Head of caudate nucleus (tissue), 42 donors: ENCODE measurements at regions not wholly inside any gene's neighbourhood (a gene's known extent, or its start where the extent isn't known, plus 50 kb on each side); places are given as distances from the start of the nearest gene placed in this dataset.
A peak's percentile ranks its signal among the peaks of the same experiment; 100 is the strongest.
"Not testable (repeated sequence)": the region's sequence is repeated elsewhere in the genome, so short reads cannot be mapped to it uniquely, and the experiment has no call there.

Experiments
- DNase-seq, 42 donors: peaks; one replicate each; pipeline versions ENCODE4 v3.0.0 to v3.0.0-alpha.2; 2020 to 2021; ENCODE audit warnings: mixed read lengths in 7 of 42
- intact Hi-C: fragments of 100-400 bp; cut with DNase I; formaldehyde crosslinking; loops from one replicate; pipeline ENCODE4 v1.15.0; 2022

DNA sequence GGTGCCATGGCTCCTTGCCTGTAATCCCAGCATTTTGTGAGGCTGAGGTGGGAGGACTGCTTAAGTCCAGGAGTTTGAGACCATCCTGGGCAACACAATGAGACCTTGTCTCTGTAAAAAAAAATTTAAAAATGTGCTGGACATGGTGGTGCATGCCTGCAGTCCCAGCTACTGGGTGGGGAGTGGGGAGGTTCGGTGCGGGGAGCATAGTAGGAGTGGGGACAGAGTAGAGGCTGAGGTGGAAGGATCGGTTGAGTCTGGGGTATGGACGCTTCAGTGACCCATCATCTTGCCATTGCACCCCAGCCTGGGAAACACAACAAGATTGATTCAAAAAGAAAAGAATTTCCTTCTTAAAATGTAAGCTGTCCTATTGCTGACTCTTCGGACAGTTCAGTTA, 1490.0 kb upstream of the GBE1 start:
- intact Hi-C loops = no loop called here
- DNase-seq = no peak

DNA sequence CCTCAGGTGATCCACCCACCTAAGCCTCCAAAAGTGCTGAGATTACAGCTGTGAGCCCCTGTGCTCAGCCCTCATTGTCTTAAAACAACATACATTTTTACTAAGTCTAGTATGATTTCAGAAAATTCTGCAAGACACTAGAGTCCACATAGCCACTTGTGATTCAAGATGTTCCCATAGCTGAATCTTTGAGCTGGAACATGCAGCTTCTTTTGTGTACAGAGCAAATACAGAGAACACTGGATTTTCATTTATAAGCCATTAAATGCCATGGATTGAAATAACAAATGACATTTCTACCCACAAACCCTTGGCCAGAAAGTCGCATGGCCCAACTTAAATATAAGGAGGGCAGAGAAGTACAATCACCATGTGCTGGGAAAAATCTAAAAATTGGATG, 1489.2 kb upstream of the GBE1 start:
- DNase-seq = no peak
- intact Hi-C loops = no loop called here

DNA sequence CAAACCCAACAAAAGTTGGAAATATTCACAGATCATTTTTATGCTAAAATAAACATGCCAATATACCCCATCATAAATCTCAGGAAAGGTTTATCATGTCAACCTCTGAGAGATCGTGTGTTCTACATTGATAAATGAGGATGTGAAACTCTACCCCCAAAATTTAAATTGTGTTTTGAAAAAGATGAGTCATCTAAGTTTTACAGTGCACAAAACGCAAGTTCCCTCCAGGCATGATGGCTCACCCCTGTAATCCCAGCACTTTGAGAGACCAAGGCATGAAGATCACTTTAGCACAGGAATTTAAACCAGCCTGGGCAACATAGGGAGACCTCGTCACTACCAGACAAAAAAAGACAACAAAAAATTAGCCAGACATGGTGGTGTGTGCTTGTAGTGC, 1487.0 kb upstream of the GBE1 start:
- intact Hi-C loops = no loop called here
- DNase-seq = no peak

DNA sequence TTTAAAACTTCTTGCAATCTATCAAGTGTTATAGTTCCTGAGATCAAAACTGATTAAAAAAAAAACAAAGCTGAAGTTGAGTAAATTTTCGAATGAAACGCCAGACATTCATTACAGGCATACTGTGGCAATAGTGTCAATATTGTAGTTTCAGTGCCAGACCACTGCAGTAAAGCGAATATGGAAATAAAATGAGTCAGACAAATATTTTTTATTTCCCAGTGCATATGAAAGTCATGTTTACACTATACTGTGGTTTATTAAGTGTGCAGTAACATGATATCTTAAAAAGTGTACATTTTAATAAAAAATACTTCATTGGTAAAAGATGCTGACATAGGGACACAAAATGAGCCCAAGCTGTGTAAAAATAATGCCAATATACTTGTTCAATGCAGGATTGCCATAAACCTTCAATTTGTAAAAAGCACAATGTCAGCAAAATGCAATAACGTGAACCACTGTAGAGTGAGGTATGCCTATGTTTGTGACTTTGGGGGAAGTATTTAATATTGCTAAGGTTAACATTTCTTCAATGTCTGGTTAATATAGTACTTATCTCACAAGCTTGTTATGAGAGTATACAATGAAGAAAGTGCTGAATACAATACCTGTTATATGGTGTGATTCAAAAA, 1473.9 kb upstream of the GBE1 start:
- intact Hi-C loops = no loop called here
- DNase-seq = no peak

DNA sequence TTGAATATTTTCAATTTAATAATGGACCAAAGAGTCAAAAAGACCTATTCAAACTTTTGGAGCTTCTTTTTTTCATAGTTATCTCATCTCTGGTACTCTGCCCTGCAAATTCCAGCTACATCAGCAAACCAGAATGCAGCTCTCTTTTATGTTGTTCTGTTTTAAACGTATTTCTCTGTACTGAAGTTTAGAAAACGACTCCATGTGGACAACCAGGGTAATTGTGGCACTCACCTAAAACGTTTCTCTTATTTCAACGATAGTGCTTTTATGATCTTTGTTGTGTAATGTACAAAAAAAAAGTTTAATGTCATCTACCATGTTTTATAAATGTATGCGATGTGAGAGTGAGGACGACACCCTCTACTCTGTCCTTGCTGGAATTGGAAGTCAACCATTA, 1472.3 kb upstream of the GBE1 start:
- DNase-seq = no peak

DNA sequence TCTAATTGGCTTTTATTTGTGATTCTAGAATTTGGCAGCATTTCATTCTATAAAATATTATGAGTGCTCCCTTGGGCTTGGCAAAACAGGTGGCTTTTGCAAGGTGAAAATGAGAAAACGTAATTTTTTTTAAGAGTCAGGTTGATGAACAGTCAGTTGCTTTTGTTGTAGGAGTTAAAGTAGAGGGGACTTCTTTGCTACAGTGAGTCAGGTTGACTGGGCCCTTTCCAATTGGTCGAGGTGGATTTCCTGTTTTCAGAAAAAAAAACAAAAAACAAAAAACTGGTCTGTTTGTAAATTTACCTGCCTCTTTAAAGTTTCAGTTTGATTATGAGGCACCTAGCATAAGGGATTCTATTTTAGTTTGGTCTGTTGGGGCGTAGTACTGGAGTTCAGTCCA, 1469.4 kb upstream of the GBE1 start:
- intact Hi-C loops = no loop called here
- DNase-seq = no peak

More for the DNA sequence above, 1472.3 kb upstream of the GBE1 start:
- intact Hi-C loops = no loop called here

DNA sequence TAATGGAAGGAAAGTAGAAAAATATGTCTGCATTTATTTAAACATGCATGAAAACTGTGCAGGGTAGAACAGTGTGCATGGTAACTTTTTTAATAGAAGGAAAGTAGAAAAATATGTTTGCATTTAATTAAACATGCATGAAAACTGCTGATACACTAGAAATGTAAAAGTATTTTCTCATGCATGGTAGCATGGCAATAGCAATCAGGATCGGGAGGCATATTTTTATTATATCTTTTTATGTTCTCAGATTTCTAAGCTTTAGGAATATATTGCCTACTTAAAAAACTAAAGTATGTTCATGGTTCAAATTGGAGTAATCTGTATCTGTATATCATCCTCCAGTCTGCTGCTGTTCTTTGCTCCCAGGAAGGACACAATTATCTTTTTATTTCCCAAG, 1468.9 kb upstream of the GBE1 start:
- no peak for DNase-seq

DNA sequence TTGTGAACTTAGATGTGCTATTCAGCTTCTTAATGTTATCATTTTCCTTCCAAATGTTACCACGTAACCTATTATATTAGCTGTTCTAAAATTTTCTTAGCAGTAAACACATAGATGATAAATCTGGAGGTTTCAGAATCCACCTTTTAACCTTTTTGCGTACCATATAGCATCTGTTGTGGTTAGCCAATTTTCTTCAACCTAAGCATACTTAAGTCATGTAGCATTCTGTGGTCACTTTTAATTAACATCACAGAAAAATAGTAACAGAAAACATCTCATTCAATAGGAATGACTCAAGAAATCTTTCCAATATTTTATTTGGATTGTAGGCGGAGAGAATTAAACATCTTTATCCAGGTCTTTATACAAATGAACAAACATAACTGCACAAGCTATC, 1465.3 kb upstream of the GBE1 start:
- intact Hi-C loops = no loop called here
- no peak for DNase-seq

More for the DNA sequence above, 1468.9 kb upstream of the GBE1 start:
- intact Hi-C loops = no loop called here

DNA sequence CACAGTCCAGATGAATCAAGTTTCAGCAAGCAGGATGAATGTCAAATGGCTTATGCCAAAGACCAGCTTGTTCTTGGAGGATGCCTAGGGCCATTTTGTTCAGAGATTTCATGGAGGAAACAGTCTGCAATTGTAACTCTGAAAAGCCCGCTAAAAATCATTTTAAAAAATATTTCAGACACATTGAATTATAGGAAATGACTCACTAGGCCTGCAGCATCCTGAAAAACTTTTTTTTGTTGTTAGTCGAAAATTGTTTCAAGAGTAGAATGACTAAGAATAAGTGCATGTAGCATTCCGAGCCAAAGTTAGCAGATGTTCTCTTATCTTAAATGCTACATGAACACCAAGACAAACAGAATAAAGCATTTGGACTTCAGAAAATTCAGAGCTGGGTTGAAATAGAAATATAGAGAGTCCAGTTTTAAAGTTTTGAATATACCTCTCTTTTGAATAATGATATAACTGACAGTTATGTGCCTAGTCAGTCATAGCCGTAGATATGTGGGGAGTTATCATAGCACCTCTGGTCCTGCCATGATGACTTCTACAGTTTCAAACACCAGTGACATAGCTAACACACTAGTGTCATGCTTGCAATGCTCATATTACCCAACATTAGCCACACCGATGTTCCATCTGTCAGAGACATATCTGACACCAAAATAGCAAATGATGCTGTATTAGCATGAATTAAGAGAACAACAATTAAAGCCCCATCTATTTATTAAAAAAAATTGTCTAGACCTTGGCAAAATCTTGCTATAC, 1462.8 kb upstream of the GBE1 start:
- DNase-seq = no peak
- intact Hi-C loops = no loop called here

DNA sequence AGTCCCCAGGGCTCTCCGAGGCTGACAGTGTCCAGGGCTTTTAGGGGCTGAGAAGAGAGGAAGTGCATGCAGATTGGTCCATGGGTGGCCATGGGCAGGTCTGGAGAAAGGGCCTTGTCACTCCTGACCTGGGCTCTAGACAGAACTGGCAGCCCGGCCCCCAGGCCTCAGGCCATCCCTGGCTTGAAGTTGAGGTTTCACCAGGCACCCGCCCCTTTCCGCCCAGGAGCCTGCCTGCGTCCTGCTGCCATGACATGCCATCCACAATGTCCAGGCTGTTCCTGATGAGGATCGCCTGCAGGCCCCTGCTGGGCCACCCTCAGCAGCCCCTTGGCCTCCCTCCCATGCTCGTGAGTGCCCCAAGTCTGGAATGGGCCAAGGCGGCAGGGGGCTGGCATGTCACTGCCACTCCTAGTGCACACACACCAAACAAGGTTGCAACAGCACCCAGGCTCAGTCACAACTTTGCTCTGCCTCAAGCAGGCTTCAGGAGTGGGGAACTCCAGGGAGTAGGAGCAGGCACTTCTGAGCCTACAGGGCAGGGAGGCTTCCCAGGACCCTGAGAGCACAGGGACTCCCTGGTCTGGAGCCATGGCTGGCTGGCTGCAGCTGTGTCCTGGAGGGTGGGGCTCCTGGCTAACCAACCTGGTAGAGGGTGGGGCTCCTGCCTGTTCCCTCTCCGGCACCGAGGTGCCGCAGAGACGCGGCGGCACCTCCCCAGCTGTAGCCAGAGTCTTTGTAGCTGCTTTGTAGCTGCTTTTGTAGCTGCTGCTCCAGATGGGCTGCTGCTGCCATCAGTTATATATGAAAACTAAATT, 1457.1 kb upstream of the GBE1 start:
- intact Hi-C loops = no loop called here
- peak in 2 of 42 donors; percentile 14 to 26 for DNase-seq

DNA sequence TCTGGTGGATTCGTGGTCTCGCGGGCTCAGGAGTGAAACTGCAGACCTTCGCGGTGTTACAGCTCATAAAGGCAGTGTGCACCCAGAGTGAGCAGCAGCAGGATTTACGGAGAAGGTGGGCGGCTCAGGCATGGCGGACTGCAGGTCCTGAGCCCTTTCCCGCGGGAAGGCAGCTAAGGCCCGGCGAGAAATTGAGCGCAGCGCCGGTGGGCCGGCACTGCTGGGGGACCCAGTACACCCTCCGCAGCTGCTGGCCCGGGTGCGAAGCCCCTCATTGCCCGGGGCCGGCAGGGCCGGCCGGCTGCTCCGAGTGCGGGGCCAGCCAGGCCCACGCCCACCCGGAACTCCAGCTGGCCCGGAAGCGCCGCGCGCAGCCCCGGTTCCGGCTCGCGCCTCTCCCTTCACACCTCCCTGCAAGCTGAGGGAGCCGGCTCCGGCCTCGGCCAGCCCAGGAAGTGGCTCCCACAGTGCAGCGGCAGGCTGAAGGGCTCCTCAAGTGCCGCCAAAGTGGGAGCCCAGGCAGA, 1456.2 kb upstream of the GBE1 start:
- intact Hi-C loops, DNase-seq: not testable (repeated sequence)

DNA sequence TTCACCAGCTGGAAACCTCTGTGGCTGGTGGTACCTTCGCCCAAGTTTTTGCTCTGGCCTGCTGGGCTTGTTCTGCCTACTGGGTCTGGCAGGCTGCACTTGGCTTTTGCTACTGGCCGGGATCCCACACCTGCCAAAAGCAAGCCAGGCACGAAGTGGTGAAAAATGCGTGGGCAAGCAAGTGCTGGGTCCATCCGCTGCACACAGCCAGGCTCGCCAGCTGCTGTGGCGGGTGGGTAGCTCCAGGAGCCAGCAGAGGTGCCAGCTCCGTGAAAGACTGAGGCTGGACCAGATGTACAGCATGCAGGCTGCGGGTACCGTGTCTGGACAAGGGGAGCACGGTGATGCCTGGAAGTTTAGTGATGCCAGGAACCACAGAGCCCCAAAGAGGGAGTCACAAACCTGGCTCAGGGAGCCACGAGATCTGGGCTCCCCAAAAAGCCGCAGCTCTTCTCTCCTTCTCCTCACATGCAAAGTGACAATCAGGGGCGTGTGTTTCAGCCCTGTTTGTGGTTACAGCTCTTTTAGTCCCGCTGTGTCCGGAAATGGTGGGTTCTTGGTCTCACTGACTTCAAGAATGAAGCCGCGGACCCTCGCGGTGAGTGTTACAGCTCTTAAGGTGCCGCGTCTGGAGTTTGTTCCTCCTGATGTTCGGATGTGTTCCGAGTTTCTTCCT, 1455.6 kb upstream of the GBE1 start:
- peak in 4 of 42 donors; percentile 3 to 32 (median 20) for DNase-seq
- intact Hi-C loops = no loop called here

DNA sequence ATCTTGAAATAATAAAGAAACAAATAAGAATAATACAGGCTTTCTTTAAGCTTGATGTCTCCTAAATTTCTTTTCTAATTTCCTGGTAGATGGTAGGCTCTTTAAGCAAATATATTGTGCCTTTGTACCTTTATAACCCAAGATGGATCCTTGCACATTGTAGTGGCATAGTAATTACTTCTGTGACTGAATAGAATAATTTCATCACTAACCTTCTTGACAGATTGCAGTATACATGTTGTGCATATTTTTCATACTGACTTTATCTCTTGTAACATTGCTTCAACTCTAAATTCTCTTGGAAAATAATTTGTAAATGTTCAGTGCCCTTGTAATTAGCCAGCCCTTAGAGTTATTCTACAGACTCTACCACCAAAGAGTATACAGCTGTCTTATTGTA, 1433.8 kb upstream of the GBE1 start:
- no peak for DNase-seq
- intact Hi-C loops = no loop called here

DNA sequence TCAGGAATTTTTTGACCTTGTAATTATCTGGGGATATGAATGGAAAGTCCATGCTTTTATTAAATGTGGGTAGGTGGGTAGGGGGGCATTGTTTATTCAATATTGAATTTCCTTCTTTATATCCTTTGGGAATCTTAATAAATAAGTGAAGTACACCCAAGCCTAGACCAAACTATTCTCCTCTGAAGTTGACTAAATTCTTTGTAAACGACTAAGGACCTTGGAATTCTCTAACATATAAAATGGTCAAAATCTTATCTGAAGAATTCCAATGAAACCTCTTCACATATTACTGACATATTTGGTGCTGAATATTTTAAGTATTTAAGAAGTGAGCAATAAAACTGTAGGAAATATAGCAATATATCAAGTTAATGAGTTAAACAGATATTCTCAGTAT, 1432.1 kb upstream of the GBE1 start:
- intact Hi-C loops = no loop called here
- DNase-seq = no peak

DNA sequence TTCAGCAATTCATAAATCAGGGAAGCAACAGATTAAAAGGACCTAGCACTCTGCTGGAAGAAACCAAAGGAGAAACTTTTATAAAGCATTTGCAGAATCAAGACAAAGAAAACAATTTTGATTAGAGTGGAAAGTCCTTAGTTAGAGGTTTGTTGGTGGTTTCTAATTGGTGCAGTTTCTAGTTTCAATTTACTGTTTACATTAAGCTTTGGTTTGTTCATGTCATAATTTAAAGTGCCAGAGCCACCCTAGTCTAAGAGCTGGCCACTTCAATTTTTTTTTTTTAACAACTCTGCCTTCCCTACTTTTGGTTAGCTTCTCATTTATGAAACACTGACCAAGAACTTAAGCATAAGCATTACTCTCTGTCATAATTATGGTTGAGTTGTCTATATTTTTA, 1428.2 kb upstream of the GBE1 start:
- intact Hi-C loops = no loop called here
- no peak for DNase-seq

DNA sequence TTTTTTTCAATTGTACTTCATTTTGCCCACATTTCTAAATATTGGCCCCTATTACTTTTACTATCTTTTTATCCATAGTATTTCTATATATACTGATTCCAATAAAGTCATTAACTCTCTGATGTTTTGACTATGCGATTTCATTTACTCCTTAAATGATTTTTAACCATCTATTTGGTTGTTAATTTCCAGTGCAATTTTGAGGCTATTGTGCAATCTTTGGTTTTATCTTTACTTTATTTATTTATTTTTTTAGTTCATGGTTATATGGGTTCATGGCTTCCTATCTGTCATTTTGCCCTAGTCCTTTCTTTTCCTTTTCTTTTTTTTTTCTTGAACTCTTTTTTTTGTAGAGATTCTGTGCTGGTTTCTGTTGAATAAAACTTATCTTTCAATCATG, 1408.0 kb upstream of the GBE1 start:
- intact Hi-C loops = no loop called here
- no peak for DNase-seq

DNA sequence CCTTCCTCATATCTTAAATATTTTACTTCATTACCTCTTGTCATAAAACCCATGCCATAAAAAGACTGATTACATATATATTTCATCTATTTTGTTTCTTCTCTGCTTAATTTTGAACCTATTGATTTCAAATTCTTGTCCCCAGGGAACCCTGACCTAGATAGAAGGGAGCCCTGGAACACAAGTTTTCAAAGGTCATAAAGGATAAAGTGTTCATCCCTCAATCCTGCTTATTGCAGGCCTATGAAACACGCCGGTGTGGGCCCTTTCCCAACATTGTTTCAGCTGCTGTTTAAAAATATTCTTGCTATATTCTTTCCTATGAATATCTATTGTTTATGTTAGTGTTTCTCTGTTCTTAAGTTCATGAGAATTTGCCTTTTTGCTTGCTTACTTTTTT, 1389.5 kb upstream of the GBE1 start:
- intact Hi-C loops = no loop called here

DNA sequence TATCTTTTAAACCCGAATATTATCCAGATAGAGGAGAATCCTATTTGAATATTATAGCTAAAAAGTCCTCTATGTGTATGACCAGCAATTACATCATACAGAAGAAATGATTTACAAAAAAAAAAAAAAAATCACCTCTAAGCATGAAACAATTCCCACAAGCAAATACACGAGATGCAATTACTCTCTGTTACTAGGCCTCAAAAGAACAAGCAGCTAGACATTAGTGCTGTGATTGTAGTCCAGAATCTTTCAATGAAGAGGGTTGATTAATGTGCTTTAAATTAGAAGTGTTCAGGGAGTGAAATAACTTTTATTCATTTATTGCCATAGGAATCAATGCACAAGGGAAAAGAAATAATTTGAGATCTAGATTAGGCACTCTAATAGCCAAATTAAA, 1379.5 kb upstream of the GBE1 start:
- DNase-seq = no peak

More for the DNA sequence above, 1389.5 kb upstream of the GBE1 start:
- DNase-seq = no peak

DNA sequence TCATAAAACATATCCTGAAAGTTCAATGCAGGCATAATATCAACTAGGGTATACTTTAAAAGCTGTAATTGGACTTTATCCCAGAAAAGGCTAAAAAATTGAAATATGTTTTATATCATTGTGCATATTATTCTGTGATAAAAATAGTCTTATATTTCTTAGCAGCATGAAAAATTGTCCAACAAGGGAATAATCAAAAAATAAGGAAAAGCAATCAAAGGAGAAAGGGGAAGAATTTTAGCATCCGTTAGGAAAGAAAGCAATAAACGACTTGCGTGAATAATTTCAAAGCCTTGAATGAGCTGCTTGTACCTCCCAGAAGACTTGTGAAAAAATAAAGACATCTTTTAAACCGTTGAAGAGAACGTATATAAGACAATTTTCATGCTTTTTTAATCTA, 1369.8 kb upstream of the GBE1 start:
- no peak for DNase-seq
- intact Hi-C loops = no loop called here

More for the DNA sequence above, 1379.5 kb upstream of the GBE1 start:
- intact Hi-C loops = no loop called here
